GM18870 (cell line): ENCODE measurements at regions not wholly inside any gene's neighbourhood (a gene's known extent, or its start where the extent isn't known, plus 50 kb on each side); places are given as distances from the start of the nearest gene placed in this dataset.

Experiments
- ATAC-seq: cut with Tn5 transposase; IDR thresholded peaks from one replicate; pipeline ENCODE4 v1.9.1; 2021; ENCODE audit warnings: moderate library complexity; ENCODE audit not compliant: unreplicated experiment

DNA sequence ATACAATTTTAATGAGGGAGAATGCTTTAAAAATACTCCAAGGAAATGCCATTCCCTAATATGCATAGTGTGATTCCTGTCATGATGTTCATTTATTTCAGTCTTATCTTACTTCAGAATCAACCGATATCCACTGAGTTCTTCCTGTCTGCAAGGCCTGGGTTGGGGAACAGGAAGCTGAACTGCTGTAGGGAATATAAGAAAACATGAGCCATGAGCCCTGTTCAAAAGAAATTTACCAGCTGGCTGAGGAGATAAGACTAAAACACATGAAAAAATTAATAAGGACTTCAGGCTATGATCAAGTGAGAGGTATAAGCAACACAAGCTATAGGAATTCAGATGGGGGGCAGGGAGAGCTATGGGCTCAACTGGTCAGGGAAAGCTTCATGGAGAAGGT, 184.7 kb downstream of the PLPP4 start:
- ATAC-seq = no peak

DNA sequence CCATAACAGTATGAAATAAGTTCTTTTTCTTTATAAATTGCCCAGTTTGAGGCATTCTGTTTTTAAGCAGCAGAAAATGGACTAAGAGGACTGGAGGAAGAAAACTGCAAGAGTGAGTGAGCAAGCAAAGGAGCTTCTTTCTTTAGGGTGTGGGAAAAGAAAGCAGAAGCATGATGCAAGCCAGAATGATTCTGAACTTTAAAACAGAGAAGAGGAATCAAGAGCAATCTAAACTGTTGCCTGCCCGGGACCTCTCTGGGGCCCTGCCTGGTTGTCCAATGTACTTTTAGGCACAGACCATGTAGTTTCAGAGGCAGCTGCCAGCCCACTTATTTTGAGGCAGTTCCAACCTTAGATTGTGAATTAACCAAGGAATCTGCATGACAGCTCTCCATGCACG, 186.3 kb downstream of the PLPP4 start:
- no peak for ATAC-seq

DNA sequence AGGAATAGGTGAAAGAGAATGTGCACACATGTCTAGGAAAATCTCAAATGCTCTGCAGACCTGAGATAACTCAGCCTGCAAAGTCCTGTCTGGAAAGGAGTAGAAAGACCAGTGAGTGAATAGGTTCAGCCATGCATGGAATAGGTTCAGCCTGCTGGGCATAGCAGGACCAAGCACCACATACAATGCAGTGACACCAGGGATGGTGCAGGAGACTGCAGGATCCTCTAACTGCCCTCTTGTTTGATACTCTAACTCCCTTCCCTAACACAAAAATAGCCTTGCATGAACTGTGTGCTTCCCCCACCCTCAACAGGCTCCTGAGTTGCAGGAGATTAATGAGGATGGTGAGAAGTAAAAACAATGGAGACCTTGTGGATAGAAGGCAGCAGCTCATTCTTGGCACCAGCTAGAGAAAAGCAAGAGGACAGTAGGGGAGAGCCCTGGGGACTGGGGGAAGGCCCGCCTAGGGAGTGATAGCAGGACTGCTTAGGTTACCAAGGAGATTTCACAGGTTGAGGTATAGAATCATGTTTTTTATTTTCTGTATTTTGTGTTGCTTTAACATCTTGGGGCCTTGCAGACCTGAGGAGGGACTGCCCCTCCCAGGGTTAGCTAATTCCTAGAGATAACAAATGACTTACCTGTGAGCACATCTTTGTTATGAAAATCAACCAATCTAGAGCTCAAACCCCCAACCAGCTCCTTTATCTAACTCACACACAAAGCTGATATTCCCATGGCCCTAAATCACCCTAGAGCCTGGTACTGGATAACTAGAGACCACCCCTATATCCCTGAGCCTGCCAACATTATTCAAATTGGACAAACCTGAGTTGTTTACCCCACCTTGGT, 187.8 kb downstream of the PLPP4 start:
- ATAC-seq = no peak

- ATAC-seq = no peak
Observed at GRCh38 chr10:120646159-120646732, 189.2 kb downstream of the PLPP4 start.

DNA sequence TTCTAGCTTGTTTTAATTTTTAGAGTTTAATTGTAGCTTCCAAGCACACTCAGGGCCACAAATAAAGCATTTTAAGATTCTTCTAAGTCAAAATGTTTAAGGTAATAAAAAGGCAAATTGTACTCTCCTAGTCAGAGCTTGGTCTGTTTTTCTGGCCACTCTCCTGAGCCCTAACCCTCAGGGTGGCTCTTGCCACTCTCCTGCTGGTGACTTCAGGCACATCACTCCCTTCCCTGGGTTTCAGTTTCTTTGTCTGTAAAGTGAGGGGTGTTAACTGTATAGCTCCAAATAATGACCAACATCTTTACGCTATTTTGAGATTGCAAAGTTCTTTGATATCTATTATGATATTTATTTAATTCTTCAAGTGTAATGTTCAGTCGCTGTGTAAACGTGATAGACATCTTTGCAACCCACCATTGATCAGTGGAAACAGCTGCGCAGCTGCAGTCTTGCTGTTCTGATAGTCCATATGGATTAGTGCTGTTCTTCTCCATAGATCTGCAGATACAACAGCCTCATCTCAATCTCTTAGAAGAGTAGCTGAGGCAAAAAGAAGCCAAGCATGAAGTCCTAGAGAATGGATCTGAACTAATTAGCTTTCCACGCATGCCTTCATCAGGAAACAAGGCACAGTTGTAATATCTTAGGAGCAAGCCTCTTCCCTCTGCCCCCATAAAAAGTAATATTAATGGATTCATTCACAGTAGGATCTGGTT, 189.9 kb downstream of the PLPP4 start:
- ATAC-seq = no peak

DNA sequence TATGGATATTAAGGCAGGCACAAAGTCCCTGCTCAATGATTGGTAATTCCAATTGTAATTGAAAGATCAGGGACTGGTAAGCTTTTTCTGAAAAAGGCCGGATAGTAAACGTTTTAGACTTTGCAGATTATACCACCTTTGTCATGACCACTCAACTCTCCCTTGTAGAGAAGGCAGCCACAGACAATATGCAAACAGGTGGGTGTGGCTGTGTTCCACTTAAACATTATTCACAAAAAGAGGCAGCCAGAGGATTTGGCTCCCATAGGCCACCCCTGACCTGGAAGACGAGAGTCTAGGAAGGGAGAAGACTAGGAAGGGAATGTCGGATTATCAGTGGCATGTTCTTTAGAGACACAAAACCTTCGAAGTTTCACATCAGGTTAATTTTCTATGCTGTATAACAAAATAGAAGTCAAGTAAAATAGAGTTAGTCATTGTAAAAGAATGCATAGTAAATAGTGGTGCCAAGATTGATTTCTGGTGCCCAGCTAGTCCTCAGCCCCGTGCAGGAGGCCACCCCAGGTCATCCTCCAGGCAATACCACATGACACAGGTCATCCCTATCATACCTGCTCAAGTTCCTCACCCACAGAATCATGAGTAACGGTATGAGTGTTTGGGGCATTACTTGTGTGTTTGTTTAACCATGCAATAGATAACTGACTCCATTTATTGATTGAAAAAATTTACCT, 193.8 kb downstream of the PLPP4 start:
- no peak for ATAC-seq

GRCh38 chr10:120656107-120656506, 195.1 kb upstream of the WDR11 start:
- no peak for ATAC-seq

GRCh38 chr10:120657371-120657770, 193.8 kb upstream of the WDR11 start:
- ATAC-seq = no peak

GRCh38 chr10:120658943-120659885, 191.9 kb upstream of the WDR11 start:
- no peak for ATAC-seq

DNA sequence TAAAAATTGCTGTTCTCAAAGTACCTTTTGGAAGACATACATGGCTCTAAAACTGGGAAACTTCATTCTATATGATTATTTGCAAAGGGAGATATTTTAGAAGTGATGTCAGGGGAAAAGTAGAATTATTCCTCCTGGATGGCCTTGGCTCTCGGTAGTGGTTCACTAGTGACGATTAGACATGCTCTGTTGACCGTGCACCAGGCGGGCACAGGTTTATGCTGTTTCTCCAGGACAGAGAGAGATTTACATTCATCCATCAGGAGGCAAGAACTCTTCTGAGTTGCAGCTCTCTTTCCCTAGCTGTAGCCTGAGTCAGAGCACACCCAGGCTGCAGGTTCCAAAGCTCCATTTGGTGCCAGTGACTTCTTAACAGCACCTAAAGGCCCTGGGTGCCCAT, 184.9 kb upstream of the WDR11 start:
- ATAC-seq = no peak

- ATAC-seq = no peak
Observed at GRCh38 chr10:120667276-120667675, 183.9 kb upstream of the WDR11 start.

- no peak for ATAC-seq
Observed at GRCh38 chr10:120671491-120671890, 179.7 kb upstream of the WDR11 start.

- no peak for ATAC-seq
Observed at GRCh38 chr10:120683454-120683853, 167.7 kb upstream of the WDR11 start.

DNA sequence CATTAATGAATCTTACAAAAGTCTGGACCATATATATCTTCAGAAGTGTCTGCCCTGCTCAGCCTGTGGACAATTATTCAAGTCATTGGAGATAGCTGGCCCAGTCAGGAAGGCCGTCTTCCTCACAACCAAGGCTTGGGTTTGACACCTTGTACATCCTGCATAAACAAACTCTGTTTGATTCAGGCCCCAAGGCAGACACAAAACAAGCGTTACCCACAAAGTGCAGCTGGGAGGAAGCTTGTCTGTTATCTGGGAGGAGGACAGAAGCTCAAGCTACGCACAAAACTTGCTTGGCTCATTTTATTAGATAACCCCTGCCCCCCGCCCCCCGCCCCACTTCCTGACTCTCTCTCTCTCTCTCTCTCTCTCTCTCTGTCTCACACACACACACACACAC, 166.9 kb upstream of the WDR11 start:
- ATAC-seq = no peak

- ATAC-seq = no peak
Observed at GRCh38 chr10:120685136-120685535, 166.0 kb upstream of the WDR11 start.

DNA sequence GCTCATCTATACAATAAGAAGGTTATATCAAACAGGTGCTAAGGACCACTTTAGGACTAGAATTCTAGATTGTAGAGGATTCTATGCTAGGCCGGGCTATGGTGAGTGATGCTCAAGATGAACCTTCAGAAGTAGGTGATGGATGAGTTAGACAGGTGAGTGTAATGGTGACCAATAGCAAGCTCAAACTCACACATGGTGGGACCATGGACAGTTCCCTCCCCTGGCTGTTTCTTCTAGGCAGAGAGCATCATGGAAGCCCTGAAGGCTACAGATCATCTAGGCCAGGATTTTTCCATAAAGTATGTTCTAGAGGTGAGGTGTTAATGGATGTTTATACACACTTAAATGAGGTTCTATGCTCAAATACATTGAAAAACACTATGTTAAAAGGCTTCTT, 162.2 kb upstream of the WDR11 start:
- ATAC-seq = no peak

DNA sequence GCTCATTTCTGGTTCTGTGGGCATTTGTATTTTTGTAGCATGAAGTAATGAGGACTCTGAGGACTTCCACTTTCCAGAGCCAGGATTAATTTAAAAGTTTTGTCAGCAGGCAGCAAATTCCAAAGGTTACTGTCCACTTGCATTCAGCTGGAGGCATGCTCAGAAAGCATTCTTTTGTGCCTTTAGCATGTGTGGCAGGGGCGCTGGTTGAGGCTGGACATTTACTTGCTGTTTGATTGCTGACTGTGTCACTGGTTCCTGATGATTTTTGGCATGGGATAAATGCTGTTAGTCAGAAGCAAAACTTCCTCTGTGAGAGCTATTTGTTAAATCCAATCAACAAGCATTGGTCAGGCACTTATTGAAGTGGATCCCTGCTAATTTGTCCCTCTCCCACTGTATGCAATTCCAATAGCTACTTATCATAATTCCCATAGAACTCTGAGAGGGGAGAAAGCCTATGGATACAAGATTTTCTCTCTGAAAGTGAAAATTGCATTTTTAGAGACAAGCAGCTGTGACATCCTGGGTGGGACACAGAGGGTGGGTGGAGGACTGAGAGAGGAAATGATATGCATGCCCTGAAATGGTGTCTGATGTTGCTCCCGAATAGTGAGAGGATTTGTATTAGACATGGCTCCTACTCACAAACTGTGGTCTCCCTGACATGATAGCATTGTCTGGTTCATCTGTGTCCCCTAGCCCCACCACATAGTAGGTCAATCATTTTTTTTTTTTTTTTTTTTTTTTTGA, 161.2 kb upstream of the WDR11 start:
- no peak for ATAC-seq

DNA sequence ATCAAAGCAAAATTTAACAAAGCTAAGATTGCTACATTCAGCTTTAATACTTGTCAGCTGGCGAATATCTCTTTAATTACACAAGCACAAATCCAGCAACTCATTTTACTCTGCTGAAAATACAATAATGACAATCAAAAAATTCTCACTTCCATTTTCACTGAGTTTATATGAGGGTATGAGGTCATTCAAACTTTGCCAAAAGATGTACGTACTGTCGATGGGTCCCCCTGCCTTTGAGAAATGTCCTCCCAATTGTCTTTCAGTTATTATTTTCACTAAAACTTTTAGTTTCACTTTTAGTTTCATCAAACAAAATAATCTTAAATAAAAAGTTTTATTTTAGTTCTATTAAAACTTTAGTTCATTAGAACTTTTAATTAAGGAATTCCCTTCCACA, 159.5 kb upstream of the WDR11 start:
- ATAC-seq = no peak

DNA sequence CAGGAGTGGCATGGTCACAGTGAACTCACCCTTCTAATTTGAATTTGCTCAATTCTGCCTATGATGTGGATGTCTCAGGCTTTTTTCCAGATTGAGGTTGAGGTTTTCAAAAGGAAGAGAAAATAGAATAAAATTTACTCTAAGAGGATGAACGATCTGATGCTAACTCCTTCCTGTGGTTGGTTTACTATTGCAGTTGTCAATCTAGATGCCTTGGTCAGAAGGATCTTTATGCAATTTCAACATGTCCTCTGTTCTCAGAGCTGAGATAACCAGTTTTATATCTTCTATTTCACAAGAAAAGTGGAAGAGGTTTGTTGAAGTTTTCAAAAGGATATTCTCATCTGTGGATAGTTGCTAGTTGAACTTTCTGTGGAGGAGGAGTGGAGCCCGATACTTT, 150.7 kb upstream of the WDR11 start:
- ATAC-seq = no peak

DNA sequence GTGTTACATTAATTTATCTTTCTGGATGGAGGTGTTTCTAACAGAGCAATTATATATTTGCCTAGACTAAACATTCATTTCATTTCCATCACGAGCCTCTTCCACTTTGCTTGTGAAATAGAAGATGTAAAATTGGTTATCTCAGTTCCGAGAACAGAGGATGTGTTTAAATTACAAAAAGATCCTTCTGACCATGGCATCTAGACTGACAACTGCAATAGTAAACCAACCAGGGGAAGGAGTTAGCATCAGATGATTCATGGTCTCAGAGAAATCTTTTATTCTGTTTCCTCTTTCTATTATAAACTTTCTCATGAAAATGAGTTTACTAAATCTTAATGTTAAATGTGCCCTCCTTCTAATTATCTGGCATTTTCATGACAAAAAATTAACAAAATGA, 149.8 kb upstream of the WDR11 start:
- no peak for ATAC-seq
